ENCODE measurements at regions not wholly inside any gene's neighbourhood (a gene's known extent, or its start where the extent isn't known, plus 50 kb on each side); places are given as distances from the start of the nearest gene placed in this dataset.

DNA sequence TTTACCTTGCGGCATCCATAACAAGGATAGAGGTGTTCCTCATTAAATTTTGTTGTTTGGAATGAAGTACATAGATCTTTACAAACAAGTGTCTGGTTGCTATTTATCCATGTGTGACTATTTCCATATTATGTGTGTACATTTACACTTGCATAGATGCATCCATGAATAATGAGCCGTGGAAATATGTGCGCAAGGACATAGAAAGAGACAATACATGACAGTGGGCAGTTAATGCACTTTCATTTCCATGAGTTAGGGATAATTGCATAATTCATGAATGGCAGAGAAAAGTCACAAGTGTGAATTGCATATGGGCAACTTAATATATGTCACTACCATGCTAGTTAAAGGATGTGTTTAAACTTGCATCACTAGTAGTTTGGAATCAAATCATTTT lies 338.2 kb upstream of the PITX2 start:
- no peak for DNase-seq

- DNase-seq = no peak
These were observed 339.7 kb upstream of the PITX2 start for GRCh38 chr4:110962616-110963015.

DNA sequence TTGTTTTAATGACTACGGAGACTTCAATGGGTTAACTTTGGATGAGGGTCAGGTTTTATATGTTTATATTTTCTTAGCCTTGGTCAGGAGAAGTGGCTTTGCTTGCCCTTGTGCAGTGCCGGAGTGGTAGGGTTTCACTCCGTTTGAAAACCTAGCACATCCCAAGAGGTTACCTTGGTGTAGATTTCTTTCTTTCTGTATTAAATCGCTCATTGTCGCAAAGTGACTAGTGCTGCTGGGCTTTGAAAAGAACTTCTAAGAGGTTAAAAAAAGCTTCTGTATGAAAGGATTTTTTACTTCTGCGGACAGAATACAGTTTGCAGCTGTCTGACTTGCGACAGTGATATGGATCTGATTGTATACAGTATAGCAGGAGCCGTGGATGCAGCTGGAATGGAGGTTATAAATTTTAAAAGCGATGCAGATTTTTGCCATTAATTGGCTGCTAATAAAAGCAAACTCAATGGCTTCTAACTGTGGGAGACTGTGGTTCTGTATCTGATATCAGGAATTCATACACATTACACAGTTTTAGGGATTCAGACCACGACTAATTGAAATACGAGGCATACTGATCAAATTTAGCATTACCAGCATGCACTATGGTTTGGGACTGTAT lies 340.9 kb upstream of the PITX2 start:
- no peak for DNase-seq

GRCh38 chr4:110967936-110968335 lies 345.1 kb upstream of the PITX2 start:
- DNase-seq = no peak

GRCh38 chr4:110970642-110971041 lies 347.8 kb upstream of the PITX2 start:
- no peak for DNase-seq

GRCh38 chr4:110975338-110975737 lies 352.5 kb upstream of the PITX2 start:
- no peak for DNase-seq

- no peak for DNase-seq
These were observed 354.7 kb upstream of the PITX2 start for GRCh38 chr4:110977554-110977953.

DNA sequence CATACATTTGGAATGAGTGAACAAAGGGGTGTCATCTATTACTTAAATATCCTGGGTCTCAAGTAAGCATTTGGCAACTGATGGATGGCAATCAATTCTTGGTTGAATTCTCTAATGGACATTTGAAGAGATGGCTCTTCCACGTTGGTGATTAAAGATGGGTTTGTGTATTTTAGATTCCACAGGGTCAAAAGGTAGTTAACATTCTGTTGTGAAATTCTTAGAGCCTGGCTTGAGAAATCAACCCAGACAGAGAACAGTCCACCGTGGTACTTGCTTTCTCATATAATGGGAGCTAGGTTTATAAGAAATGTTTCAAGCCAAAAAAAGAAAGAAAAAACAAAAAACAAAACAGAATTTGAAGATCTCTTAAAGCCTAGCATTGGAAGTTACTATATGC lies 355.9 kb upstream of the PITX2 start:
- DNase-seq = no peak

DNA sequence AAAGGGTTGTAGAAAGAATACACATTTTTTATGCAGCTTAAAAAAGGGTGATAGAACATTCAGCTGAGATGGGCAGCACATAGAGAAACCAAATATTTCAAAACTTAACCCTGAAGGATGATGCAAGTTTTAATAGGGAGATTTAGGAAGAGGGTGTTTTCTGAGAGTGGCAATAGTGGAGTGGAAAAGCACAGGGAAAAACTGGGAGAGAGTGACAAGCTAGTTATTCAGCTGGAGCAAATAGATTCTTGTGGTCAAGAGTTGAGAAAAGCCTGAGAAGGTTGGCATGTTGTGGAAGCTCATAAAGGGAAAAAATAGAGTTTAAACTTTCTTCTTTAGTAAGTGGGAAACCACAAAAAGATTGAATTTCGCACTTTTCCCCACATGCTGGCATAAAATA lies 359.6 kb upstream of the PITX2 start:
- no peak for DNase-seq

- no peak for DNase-seq
These were observed 365.8 kb upstream of the PITX2 start for GRCh38 chr4:110988722-110989121.

DNA sequence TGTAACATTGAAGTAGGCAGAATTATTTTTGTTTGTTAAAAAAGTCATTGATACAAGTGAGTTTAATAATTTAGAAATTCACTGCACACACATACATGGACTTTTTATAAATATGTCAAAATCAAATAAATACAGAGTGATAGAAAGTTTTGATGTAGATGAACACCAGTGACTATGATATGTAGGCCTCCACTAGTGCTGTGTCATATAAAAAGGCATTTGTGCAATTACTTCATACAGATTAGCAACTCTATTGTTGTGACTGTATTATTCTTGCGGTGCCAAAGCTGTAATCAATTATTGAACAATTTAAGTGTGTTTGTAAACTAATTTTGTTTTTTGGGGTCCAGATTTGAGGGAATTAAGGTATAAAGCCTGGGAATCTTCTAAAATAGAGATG lies 366.2 kb upstream of the PITX2 start:
- DNase-seq = no peak

DNA sequence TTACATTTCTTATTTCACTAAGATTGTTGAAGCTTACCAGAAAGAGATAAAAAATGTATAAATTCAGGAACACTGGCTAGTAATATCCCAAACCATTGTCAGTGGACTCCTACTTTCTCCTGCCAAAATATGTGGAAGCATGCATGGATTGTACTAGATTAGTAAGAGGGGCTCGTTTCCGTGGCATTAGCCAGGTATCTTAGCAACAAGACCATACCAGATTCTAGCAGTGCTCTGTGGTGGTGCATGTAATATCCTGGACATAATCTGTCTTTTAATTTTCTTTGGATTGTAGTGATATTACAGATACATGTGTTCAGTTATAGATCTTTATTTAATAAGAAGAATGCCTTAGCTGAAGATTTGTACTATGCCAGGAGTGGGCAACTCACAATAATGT lies 371.9 kb upstream of the PITX2 start:
- DNase-seq = no peak

GRCh38 chr4:110998320-110998719 lies 375.4 kb upstream of the PITX2 start:
- DNase-seq = no peak

- DNase-seq = no peak
These were observed 388.6 kb upstream of the PITX2 start for GRCh38 chr4:111011458-111011857.

DNA sequence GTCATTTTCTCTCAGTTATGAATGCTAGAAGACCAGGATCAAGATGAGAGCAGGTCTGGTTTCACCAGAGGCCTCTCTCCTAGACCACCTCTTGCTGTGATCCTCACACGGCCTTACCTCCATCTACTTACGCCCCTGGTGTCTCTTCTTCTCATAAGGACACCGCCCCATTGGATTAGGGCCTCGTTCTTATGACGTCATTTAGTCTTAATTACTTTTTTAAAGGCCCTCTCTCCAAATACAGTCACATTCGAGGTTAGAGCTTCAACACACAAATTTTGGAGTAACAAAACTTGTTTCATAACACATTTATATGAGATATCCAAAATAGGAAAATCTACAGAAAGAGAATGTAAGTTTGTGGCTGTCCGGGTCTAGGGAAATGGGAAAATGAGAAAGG lies 391.0 kb upstream of the PITX2 start:
- DNase-seq = no peak

DNA sequence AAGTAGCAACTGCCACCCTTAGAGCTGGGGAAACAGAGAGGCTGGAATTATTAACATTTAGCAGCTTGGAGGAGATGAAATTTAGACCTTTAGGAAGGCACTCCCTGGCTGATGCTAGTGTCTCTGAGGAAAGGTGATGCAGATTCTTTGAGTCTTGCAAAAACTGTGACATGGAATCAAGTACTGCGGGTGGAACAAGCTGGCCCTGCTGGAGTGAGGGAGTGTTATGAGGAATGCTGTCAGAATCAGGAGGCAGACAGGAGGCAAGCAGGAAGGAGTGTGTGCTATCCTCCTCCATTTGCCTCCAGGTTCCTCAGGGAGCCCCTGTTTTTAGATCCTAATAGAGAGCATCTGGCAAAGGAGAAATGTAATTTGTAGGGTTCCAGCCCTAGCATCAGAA lies 391.7 kb upstream of the PITX2 start:
- no peak for DNase-seq

DNA sequence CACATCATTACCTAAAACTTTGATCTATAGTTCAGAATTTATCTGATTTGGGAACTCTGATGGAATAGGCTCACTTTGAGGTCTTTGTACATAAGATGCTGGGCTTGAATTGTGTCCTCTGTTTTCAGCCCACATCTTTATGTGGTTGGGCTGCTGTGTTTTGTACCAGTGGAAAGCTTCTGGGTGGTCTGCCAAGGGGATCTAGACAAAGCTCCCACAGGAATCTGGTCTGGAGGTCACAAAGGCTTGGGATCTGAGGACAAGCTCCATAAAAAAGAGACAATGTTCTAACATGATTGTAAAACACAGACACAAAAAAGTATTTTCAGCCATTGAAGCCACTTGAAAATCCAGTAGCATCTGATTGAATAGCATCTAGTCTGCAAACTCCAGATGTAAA lies 393.5 kb upstream of the PITX2 start:
- DNase-seq = no peak

GRCh38 chr4:111018216-111018615 lies 395.3 kb upstream of the PITX2 start:
- peak; percentile 8 for DNase-seq

DNA sequence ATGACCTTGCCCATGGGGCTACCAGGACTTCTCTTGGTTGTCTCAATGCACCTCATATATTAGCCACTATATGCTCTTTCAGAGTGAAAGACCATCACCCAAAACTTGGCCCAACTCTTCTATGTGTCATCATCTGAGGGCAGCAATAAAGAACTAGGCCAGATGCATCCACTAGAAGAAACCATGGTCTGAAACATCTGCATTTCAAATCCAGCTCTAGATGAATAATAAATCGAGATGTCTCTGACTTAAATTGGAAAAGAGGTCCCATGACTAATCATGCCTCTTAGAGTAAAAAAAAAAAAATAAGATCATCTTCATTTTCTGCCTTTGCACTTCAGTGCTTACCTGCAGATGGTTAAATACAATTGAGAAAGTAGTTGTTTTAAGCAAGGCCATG lies 397.6 kb upstream of the PITX2 start:
- no peak for DNase-seq

- no peak for DNase-seq
These were observed 398.1 kb upstream of the PITX2 start for GRCh38 chr4:111020961-111021360.

GRCh38 chr4:111022758-111023157 lies 399.9 kb upstream of the PITX2 start:
- no peak for DNase-seq

DNA sequence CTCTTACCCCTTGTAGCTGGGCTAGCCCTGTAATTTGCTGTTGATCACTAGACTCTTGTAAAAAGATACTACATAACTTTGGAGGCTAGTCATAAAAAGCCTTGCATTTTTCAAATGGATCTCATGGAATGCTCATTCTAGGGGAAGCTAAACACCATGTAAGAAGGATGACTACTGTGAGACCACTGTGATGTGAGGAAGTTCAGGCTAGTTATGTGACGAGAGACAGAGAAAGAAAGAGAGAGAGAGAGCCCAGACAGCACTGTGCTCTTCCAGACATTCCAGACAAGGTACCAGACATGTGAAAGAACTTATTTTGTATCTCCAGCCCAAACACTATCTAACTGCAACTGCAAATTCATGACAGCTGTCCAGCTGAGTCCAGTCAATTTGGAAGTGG lies 404.6 kb upstream of the PITX2 start:
- DNase-seq = no peak

DNA sequence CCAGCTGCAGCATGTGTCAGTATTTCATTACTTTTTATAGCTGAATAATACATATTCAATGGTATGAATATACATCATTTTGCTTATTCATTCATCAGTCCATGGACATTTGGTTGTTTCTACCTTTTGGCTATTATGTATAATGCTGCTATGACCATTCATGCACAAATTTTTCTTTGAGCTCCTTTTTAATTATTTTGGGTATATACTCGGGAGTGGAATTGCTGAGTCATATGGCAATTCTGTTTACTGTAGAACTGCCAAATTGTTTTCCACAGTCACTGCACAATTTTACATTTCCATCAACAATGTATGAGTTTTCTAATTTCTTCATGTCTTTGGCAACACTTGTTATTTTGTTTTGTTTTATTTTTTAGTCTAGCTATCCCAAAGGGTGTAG lies 405.9 kb upstream of the PITX2 start:
- no peak for DNase-seq

DNA sequence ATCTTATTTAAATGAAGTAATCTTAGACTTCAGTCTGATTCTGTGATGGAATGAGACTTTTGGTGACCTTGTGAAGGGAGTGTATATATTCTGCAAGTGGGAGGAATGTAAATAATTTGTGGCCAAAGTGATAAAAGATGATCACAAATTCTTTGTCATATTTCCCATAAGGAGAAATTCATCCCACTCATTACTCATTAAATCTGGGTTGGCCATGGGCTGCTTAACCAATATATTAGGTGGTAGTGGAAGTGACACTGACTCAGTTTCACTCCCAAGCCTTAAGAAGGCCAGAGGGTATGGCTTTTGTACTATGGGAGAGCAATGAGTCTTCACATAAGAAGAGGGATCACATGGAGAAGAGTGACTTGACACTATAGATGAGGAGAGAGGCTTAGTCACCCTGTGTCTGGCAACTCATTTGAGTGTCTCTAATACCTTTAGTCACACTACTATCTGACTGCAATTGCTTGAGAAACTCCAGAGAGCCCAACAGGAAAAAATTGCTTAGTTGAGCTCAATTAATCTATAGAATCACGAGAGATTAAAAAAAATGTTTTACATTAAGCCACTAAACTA lies 408.2 kb upstream of the PITX2 start:
- DNase-seq = no peak

DNA sequence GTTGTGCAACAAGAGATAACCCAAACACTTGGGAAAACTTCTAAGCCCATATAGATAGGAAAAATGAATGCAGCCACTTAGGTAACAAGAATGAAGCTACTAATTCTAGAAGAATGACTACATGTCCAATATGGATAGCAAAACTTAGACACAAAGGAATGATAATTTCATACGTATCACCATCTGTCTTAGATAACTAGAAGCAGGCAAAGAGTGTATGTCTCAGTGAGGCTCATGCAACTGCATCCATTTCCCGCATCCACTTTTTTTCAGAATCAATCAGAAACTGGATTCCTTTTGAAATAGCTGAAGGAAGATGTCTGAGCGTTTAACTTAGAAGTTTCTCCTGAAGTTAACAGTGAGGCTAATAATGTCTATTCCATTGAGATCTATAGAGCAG lies 408.7 kb upstream of the PITX2 start:
- DNase-seq = no peak

All from left kidney (tissue), 1 donor.